SK-N-SH (cell line): ENCODE measurements at regions not wholly inside any gene's neighbourhood (a gene's known extent, or its start where the extent isn't known, plus 50 kb on each side); places are given as distances from the start of the nearest gene placed in this dataset.

Experiments used
- CTCF ChIP-seq: fragments of 200-600 bp; sonication (generic); IDR thresholded peaks from 2 replicates; pipeline ENCODE4 v1.6.1; 2017; ENCODE audit warnings: antibody characterized with exemption, mild to moderate bottlenecking, moderate library complexity
- EZH2phosphoT487 ChIP-seq: fragments of 200-600 bp; sonication (generic); IDR thresholded peaks from 2 replicates; pipeline ENCODE4 v1.6.1; 2017; ENCODE audit warnings: low read depth, mixed run types, mild to moderate bottlenecking, antibody characterized with exemption, moderate library complexity, borderline replicate concordance
- GABPA ChIP-seq: IDR thresholded peaks from 2 replicates; pipeline ENCODE4 v1.4.0; 2012; ENCODE audit warnings: low read depth, mild to moderate bottlenecking
- MXI1 ChIP-seq: IDR thresholded peaks from 2 replicates; pipeline ENCODE4 v1.6.1; 2012; ENCODE audit warnings: mild to moderate bottlenecking, low read depth, low read length, improper control_type of control experiment
- POLR2AphosphoS5 ChIP-seq: IDR thresholded peaks from 2 replicates; pipeline ENCODE4 v1.6.1; 2012; ENCODE audit warnings: low read depth, low read length
- RCOR1 ChIP-seq: fragments of 150-350 bp; IDR thresholded peaks from 2 replicates; pipeline ENCODE4 v1.6.1; 2017; ENCODE audit warnings: antibody characterized with exemption, low read length
- TAF1 ChIP-seq: IDR thresholded peaks from 2 replicates; pipeline ENCODE4 v1.6.1; 2012; ENCODE audit warnings: low read depth, mild to moderate bottlenecking, low read length, moderate library complexity, borderline replicate concordance
- TF ChIP-seq, protein P1 (sequence below): IDR thresholded peaks from 2 replicates; pipeline ENCODE4 v1.6.1; 2012; ENCODE audit warnings: mild to moderate bottlenecking, low read depth, low read length, moderate library complexity
- TF ChIP-seq, protein P2 (sequence below): IDR thresholded peaks from 2 replicates; pipeline ENCODE4 v1.4.0; 2012; ENCODE audit warnings: low read depth, borderline replicate concordance

DNA sequence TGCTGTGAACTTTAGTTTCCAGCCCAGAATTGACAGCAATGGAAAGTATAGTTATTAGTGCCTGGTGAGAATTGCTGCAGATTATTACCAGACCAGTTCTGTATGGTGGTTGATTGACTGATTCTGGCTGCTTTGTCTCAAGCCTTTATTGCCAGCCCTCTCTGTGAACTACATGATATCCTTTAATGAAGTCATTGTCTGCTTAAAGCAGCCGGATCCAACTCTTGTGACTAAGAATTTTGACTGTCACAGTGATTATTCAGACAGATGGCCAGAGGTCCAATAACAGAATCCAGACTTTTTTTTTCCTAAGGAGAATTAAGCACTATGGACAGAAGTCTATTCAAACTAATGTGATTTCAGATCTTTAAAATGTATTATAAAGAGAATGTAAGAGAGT is 1548.6 kb upstream of the B3GALT2 start:
- TF ChIP-seq CTCF (no peak), POLR2AphosphoS5 (no peak), MXI1 (no peak), GABPA (no peak), EZH2phosphoT487 (no peak), TAF1 (no peak), RCOR1 (no peak)
- TF ChIP-seq, protein P1, sequence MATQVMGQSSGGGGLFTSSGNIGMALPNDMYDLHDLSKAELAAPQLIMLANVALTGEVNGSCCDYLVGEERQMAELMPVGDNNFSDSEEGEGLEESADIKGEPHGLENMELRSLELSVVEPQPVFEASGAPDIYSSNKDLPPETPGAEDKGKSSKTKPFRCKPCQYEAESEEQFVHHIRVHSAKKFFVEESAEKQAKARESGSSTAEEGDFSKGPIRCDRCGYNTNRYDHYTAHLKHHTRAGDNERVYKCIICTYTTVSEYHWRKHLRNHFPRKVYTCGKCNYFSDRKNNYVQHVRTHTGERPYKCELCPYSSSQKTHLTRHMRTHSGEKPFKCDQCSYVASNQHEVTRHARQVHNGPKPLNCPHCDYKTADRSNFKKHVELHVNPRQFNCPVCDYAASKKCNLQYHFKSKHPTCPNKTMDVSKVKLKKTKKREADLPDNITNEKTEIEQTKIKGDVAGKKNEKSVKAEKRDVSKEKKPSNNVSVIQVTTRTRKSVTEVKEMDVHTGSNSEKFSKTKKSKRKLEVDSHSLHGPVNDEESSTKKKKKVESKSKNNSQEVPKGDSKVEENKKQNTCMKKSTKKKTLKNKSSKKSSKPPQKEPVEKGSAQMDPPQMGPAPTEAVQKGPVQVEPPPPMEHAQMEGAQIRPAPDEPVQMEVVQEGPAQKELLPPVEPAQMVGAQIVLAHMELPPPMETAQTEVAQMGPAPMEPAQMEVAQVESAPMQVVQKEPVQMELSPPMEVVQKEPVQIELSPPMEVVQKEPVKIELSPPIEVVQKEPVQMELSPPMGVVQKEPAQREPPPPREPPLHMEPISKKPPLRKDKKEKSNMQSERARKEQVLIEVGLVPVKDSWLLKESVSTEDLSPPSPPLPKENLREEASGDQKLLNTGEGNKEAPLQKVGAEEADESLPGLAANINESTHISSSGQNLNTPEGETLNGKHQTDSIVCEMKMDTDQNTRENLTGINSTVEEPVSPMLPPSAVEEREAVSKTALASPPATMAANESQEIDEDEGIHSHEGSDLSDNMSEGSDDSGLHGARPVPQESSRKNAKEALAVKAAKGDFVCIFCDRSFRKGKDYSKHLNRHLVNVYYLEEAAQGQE: no peak
- TF ChIP-seq, protein P2, sequence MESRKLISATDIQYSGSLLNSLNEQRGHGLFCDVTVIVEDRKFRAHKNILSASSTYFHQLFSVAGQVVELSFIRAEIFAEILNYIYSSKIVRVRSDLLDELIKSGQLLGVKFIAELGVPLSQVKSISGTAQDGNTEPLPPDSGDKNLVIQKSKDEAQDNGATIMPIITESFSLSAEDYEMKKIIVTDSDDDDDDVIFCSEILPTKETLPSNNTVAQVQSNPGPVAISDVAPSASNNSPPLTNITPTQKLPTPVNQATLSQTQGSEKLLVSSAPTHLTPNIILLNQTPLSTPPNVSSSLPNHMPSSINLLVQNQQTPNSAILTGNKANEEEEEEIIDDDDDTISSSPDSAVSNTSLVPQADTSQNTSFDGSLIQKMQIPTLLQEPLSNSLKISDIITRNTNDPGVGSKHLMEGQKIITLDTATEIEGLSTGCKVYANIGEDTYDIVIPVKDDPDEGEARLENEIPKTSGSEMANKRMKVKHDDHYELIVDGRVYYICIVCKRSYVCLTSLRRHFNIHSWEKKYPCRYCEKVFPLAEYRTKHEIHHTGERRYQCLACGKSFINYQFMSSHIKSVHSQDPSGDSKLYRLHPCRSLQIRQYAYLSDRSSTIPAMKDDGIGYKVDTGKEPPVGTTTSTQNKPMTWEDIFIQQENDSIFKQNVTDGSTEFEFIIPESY: no peak
